Activated CD4-positive, alpha-beta T cell treated with anti-CD3 and anti-CD28 coated beads, Interleukin-2, amount 50 U/mL, for 48 hours (primary cell): ENCODE measurements at regions not wholly inside any gene's neighbourhood (a gene's known extent, or its start where the extent isn't known, plus 50 kb on each side); places are given as distances from the start of the nearest gene placed in this dataset.

Experiments
- DNase-seq, 2 experiments: peaks; one replicate each; pipeline ENCODE4 v3.0.0-alpha.2; 2020

GRCh38 chr10:42952931-42953683, 123.8 kb upstream of the RET start:
- no peak for DNase-seq

- no peak for DNase-seq
These were observed 122.9 kb upstream of the RET start for GRCh38 chr10:42953684-42954674.

GRCh38 chr10:42954766-42955492, 121.9 kb upstream of the RET start:
- DNase-seq: no peak

GRCh38 chr10:42955493-42955889, 121.4 kb upstream of the RET start:
- DNase-seq: no peak

GRCh38 chr10:42956045-42956444, 120.8 kb upstream of the RET start:
- no peak for DNase-seq

GRCh38 chr10:42958142-42958868, 118.6 kb upstream of the RET start:
- DNase-seq: no peak

- no peak for DNase-seq
These were observed 117.0 kb upstream of the RET start for GRCh38 chr10:42959833-42960232.

- no peak for DNase-seq
These were observed 116.3 kb upstream of the RET start for GRCh38 chr10:42960491-42960990.

- no peak for DNase-seq
These were observed 115.7 kb upstream of the RET start for GRCh38 chr10:42960991-42961795.

- DNase-seq: no peak
These were observed 115.1 kb upstream of the RET start for GRCh38 chr10:42961796-42962109.

- DNase-seq: no peak
These were observed 114.6 kb upstream of the RET start for GRCh38 chr10:42962110-42962901.

- no peak for DNase-seq
These were observed 114.0 kb upstream of the RET start for GRCh38 chr10:42962902-42963231.

- no peak for DNase-seq
These were observed 113.6 kb upstream of the RET start for GRCh38 chr10:42963312-42963711.

GRCh38 chr10:42969147-42969546, 107.7 kb upstream of the RET start:
- no peak for DNase-seq

GRCh38 chr10:42969909-42970308, 107.0 kb upstream of the RET start:
- no peak for DNase-seq

GRCh38 chr10:42970451-42971250, 106.2 kb upstream of the RET start:
- DNase-seq: no peak

- DNase-seq: no peak
These were observed 105.6 kb upstream of the RET start for GRCh38 chr10:42971251-42971599.

GRCh38 chr10:42972946-42973345, 103.9 kb upstream of the RET start:
- no peak for DNase-seq

GRCh38 chr10:42973411-42973810, 103.5 kb upstream of the RET start:
- no peak for DNase-seq
